HCT116 (cell line): ENCODE measurements at regions not wholly inside any gene's neighbourhood (a gene's known extent, or its start where the extent isn't known, plus 50 kb on each side); places are given as distances from the start of the nearest gene placed in this dataset.

Experiments used
- ATAC-seq: fragments of 200-7000 bp; cut with Tn5 transposase; 2 replicates; pipeline ENCODE4 v1.9.1; 2020; ENCODE audit warnings: mild to moderate bottlenecking, moderate library complexity
- BruUV-seq: library from RNA; stranded (reverse); fragments of 400-500 nt; replicated peaks from 2 replicates; lab custom pipeline; 2021; lab: Mats Ljungman, UMichigan
- CTCF ChIA-PET: fragments of 300-600 bp; sonication (Branson Sonifier 250); formaldehyde crosslinking; loops from one replicate; lab custom pipeline; 2021; ENCODE audit warnings: antibody characterized with exemption; lab: Charles Lee
- POLR2A ChIA-PET: fragments of 300-600, 350-600 bp; sonication (Branson Sonifier 250); formaldehyde crosslinking; loops from one replicate; lab custom pipeline; 2021; ENCODE audit warnings: antibody characterized with exemption; lab: Charles Lee
- RAD21 ChIA-PET, 2 experiments: fragments of 300-600 bp; sonication (Branson Sonifier 250); formaldehyde crosslinking; loops; one replicate each; lab custom pipeline; 2023; ENCODE audit warnings: low total read pairs in 2 of 2; ENCODE audit not compliant: uncharacterized antibody in 2 of 2, unreplicated experiment in 2 of 2, low non-redundant PET in 1 of 2; lab: Charles Lee
- DNase-seq: peaks from one replicate; pipeline ENCODE4 v3.0.0-alpha.2; 2010; ENCODE audit warnings: low read depth, low spot score
- H2AFZ ChIP-seq: fragments of 200-600 bp; shearing (Covaris generic), sonication (generic); 2 replicates; pipeline ENCODE4 v1.6.1; 2017; ENCODE audit warnings: low read depth, mixed run types, mixed read lengths, antibody characterized with exemption, low read length; ENCODE audit not compliant: poor library complexity, severe bottlenecking
- H3K27ac ChIP-seq: 2 replicates; pipeline ENCODE4 v1.5.1; 2012; ENCODE audit warnings: low read depth, low read length
- H3K27me3 ChIP-seq: fragments of 200-600 bp; sonication (generic); 2 replicates; pipeline ENCODE4 v1.6.1; 2016; ENCODE audit warnings: mixed run types, low read length, mixed read lengths; ENCODE audit not compliant: insufficient read depth
- H3K36me3 ChIP-seq, 2 experiments: fragments of 200-500 bp in 1 of 2; fragments of 200-600 bp in 1 of 2; sonication (Bioruptor generic) in 1 of 2; sonication (generic) in 1 of 2; 2 replicates each; pipeline versions ENCODE4 v1.5.1 to v1.6.1; 2014 to 2016; ENCODE audit warnings: low read length in 2 of 2, inconsistent platforms in 1 of 2, mixed read lengths in 1 of 2, mixed run types in 1 of 2; ENCODE audit not compliant: insufficient read depth in 2 of 2, control insufficient read depth in 1 of 2
- H3K4me1 ChIP-seq, 2 experiments: fragments of 200-600 bp in 1 of 2; sonication (generic) in 1 of 2; 2 replicates each; pipeline versions ENCODE4 v1.5.1 to v1.6.1; 2012 to 2017; ENCODE audit warnings: low read length in 2 of 2, inconsistent platforms in 1 of 2, mild to moderate bottlenecking in 1 of 2, mixed read lengths in 1 of 2, mixed run types in 1 of 2, moderate library complexity in 1 of 2; ENCODE audit not compliant: insufficient read depth in 2 of 2, control insufficient read depth in 1 of 2
- H3K4me2 ChIP-seq: fragments of 200-600 bp; sonication (generic); 2 replicates; pipeline ENCODE4 v1.6.1; 2017; ENCODE audit warnings: mixed run types, low read length, mixed read lengths
- H3K4me3 ChIP-seq, 2 experiments: fragments of 200-600 bp in 1 of 2; sonication (generic) in 1 of 2; replicated peaks in 1 of 2; 2 replicates each; pipeline ENCODE4 v1.5.1; 2011 to 2016; ENCODE audit warnings: low read length in 2 of 2, control low read depth in 1 of 2, low read depth in 1 of 2, mild to moderate bottlenecking in 1 of 2, mixed read lengths in 1 of 2, mixed run types in 1 of 2
- H3K79me2 ChIP-seq: fragments of 200-600 bp; sonication (generic); 2 replicates; pipeline ENCODE4 v1.6.1; 2017; ENCODE audit warnings: mild to moderate bottlenecking, mixed run types, low read length, moderate library complexity, mixed read lengths; ENCODE audit not compliant: insufficient read depth
- H3K9ac ChIP-seq: fragments of 200-600 bp; sonication (generic); 2 replicates; pipeline ENCODE4 v1.6.1; 2016; ENCODE audit warnings: low read length, mixed read lengths
- H3K9me2 ChIP-seq: fragments of 200-600 bp; sonication (generic), shearing (Covaris generic); 2 replicates; pipeline ENCODE4 v1.6.1; 2017; ENCODE audit warnings: mixed run types, mild to moderate bottlenecking, moderate library complexity; ENCODE audit not compliant: insufficient read depth
- H3K9me3 ChIP-seq, 2 experiments: fragments of 200-500 bp in 1 of 2; fragments of 200-600 bp in 1 of 2; sonication (Bioruptor generic) in 1 of 2; sonication (generic) in 1 of 2; 2 replicates each; pipeline ENCODE4 v1.6.1; 2014 to 2017; ENCODE audit warnings: low read length in 2 of 2, mixed read lengths in 2 of 2, inconsistent platforms in 1 of 2, low read depth in 1 of 2, mild to moderate bottlenecking in 1 of 2, mixed run types in 1 of 2, moderate library complexity in 1 of 2; ENCODE audit not compliant: control insufficient read depth in 1 of 2, insufficient read depth in 1 of 2
- H4K20me1 ChIP-seq: fragments of 200-600 bp; sonication (generic), shearing (Covaris generic); 2 replicates; pipeline ENCODE4 v1.6.1; 2017; ENCODE audit warnings: mixed run types, mild to moderate bottlenecking, moderate library complexity; ENCODE audit not compliant: insufficient read depth
- ELF1 ChIP-seq: IDR thresholded peaks from 2 replicates; pipeline ENCODE4 v1.6.1; 2012; ENCODE audit warnings: low read depth, borderline replicate concordance
- EZH2 ChIP-seq: fragments of 200-600 bp; sonication (generic); IDR thresholded peaks from 2 replicates; pipeline ENCODE4 v1.6.1; 2017; ENCODE audit warnings: antibody characterized with exemption, mixed run types
- FOSL1 ChIP-seq: IDR thresholded peaks from 2 replicates; pipeline ENCODE4 v1.6.1; 2012; ENCODE audit warnings: low read depth
- SIN3A ChIP-seq: IDR thresholded peaks from 2 replicates; pipeline ENCODE4 v1.6.1; 2012; ENCODE audit warnings: low read depth
- SRF ChIP-seq: IDR thresholded peaks from 2 replicates; pipeline ENCODE4 v1.6.1; 2012; ENCODE audit warnings: low read depth
- TCF7L2 ChIP-seq: IDR thresholded peaks from 2 replicates; pipeline ENCODE4 v1.7.0; 2011; ENCODE audit warnings: borderline replicate concordance, inconsistent platforms; ENCODE audit not compliant: insufficient read depth, insufficient read length; ENCODE audit errors: extremely low read depth
- ZNF274 ChIP-seq: fragments of 200-500 bp; sonication (Bioruptor generic); IDR thresholded peaks from 2 replicates; pipeline ENCODE4 v1.6.1; 2014; ENCODE audit warnings: mild to moderate bottlenecking, low read depth, low read length, inconsistent platforms
- intact Hi-C: fragments of 100-400 bp; cut with micrococcal nuclease; formaldehyde crosslinking; loops from 2 replicates; pipeline ENCODE4 v1.10.0; 2022
- TF ChIP-seq, protein P1 (sequence below), 3 experiments: fragments of 200-600 bp in 1 of 3; sonication (generic) in 1 of 3; IDR thresholded peaks in 2 of 3; conservative IDR thresholded peaks in 1 of 3; 2 replicates each; pipeline ENCODE4 v1.5.1; 2012 to 2017; ENCODE audit warnings: low read depth in 2 of 3, low read length in 2 of 3, antibody characterized with exemption in 1 of 3, borderline replicate concordance in 1 of 3, control low read depth in 1 of 3, mild to moderate bottlenecking in 1 of 3, mixed read lengths in 1 of 3, mixed run types in 1 of 3, moderate library complexity in 1 of 3; ENCODE audit not compliant: insufficient read depth in 1 of 3

DNA sequence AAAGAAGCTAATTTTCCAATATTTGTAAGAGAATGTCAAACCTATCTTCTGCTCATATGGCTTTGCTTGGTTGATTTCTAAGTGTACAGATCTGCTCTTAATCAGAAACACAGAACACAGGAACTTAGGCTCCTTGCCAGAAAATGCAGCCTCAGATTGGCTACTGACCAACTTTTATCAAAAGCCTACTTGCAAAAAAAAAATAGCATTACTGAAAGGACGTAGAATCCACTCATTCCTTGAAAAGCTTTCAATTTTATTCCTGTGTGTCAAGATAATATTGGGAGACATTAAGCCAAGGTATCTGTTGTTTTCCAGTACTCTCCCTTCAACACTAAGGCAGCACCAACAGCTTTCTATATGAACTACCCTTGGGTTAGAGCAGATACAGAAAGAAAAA lies 127.6 kb upstream of the INTU start (continued):
- no peak for TF ChIP-seq ELF1
- TF ChIP-seq TCF7L2, result no peak
- TF ChIP-seq FOSL1, result no peak
- TF ChIP-seq SRF, result no peak
- TF ChIP-seq ZNF274, result no peak
- no peak for TF ChIP-seq EZH2
- no peak for TF ChIP-seq SIN3A
- TF ChIP-seq, all 23 proteins: peak for 0

DNA sequence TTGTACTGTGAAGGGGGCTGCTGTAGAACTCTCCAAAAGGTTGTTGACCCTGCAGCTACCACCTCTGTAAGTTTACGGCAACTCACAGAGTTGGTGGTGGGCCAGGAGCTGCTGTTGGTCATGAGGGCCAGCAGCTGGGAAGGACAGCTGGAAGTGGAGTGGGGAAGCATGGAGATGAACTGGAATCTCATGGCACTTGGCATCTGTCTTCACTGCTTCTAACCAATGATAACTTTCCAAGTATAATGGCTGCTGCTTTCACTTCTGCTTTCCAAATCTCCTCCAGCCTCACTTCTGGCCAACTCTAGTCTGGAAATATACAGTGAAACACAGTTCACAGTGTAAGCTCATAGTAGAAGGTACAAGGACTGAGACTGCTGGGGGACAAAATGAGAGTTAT lies 126.5 kb upstream of the INTU start:
- H3K9me3 ChIP-seq, result no peaks in the 10 kb centered on the region
- no peaks in the 10 kb centered on the region; the same call in 1 of the 2 replicates for H3K9me2 ChIP-seq
- no peaks in the 10 kb centered on the region for H3K4me1 ChIP-seq
- ChIA-PET POLR2A (no interaction called here), CTCF (no interaction called here), RAD21 (no interaction called here)
- H3K27ac ChIP-seq, result no peak overlapping the region
- no peak overlapping the region for H2AFZ ChIP-seq
- no peak for DNase-seq
- H3K79me2 ChIP-seq, result no peaks in the 10 kb centered on the region
- no peak for ATAC-seq
- TF ChIP-seq TCF7L2, result no peak
- TF ChIP-seq, protein P1, sequence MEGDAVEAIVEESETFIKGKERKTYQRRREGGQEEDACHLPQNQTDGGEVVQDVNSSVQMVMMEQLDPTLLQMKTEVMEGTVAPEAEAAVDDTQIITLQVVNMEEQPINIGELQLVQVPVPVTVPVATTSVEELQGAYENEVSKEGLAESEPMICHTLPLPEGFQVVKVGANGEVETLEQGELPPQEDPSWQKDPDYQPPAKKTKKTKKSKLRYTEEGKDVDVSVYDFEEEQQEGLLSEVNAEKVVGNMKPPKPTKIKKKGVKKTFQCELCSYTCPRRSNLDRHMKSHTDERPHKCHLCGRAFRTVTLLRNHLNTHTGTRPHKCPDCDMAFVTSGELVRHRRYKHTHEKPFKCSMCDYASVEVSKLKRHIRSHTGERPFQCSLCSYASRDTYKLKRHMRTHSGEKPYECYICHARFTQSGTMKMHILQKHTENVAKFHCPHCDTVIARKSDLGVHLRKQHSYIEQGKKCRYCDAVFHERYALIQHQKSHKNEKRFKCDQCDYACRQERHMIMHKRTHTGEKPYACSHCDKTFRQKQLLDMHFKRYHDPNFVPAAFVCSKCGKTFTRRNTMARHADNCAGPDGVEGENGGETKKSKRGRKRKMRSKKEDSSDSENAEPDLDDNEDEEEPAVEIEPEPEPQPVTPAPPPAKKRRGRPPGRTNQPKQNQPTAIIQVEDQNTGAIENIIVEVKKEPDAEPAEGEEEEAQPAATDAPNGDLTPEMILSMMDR (IDR thresholded peaks at IDR 0.05 in 2 of 3, conservative IDR thresholded peaks at IDR 0.05 in 1 of 3; ENCODE audit: borderline replicate concordance in 1 of 3, insufficient read depth in 1 of 3, low read depth in 2 of 3, low read length in 2 of 3), result no peak
- H3K9ac ChIP-seq, result no peak overlapping the region
- no peak overlapping the region for H3K4me2 ChIP-seq
- H3K27me3 ChIP-seq, result no peaks in the 10 kb centered on the region
- no peak overlapping the region for H3K4me3 ChIP-seq
- H3K36me3 ChIP-seq, result no peaks in the 10 kb centered on the region
- H4K20me1 ChIP-seq, result no peaks in the 10 kb centered on the region
- no TSS peak for BruUV-seq
- intact Hi-C loops, result no loop called here
